ENCODE measurements at regions not wholly inside any gene's neighbourhood (a gene's known extent, or its start where the extent isn't known, plus 50 kb on each side); places are given as distances from the start of the nearest gene placed in this dataset.

DNA sequence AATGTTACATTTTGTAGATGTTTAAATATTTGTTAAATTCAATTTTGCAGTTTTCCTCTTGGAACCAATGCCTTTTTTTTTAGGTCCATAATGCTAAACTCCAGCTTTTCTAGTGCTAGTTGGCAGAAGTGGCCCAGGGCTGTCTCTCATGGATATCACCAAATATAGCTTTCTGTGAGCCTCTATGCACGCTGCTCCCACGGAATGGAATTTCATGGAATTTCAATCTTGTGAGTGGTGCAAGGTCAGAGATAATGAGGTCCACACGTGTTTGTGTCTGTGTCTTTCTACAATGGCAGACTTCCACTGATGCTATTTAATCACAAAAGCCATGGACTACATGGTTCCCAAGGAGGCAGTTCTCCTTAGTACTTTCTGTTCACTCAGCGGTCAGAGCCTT, 191.5 kb upstream of the PARD3B start:
- Histone ChIP-seq H3K9ac (ENCODE audit: insufficient read length, low read depth) (no peak overlapping the region), H3K9me3 (ENCODE audit: insufficient read depth, low read length) (no peaks in the 10 kb centered on the region), H3K4me1 (ENCODE audit: insufficient read depth, insufficient read length) (no peaks in the 10 kb centered on the region), H3K27me3 (ENCODE audit: insufficient read depth, insufficient read length) (no peaks in the 10 kb centered on the region), H3K4me3 (ENCODE audit: insufficient read length, low read depth) (no peak overlapping the region), H3K36me3 (ENCODE audit: insufficient read depth, insufficient read length, low read length) (no peaks in the 10 kb centered on the region)
- DNase-seq (ENCODE audit: low read depth, low spot score): no peak
- TF ChIP-seq ZNF274 (IDR thresholded peaks at IDR 0.05; ENCODE audit: low read depth, low read length) (no peak), YY1 (IDR thresholded peaks at IDR 0.05; ENCODE audit: insufficient read depth, insufficient read length) (no peak), SUZ12 (IDR thresholded peaks at IDR 0.05; ENCODE audit: extremely low read depth, insufficient read depth, insufficient read length) (no peak)

- no peaks in the 10 kb centered on the region for H3K4me1 ChIP-seq (ENCODE audit: insufficient read depth, insufficient read length)
- no peaks in the 10 kb centered on the region for H3K27me3 ChIP-seq (ENCODE audit: insufficient read depth, insufficient read length)
- H3K9ac ChIP-seq (ENCODE audit: insufficient read length, low read depth): no peak overlapping the region
- no peak for DNase-seq (ENCODE audit: low read depth, low spot score)
- no peak overlapping the region for H3K4me3 ChIP-seq (ENCODE audit: insufficient read length, low read depth)
- no peaks in the 10 kb centered on the region for H3K9me3 ChIP-seq (ENCODE audit: insufficient read depth, low read length)
- TF ChIP-seq ZNF274 (IDR thresholded peaks at IDR 0.05; ENCODE audit: low read depth, low read length) (no peak), SUZ12 (IDR thresholded peaks at IDR 0.05; ENCODE audit: extremely low read depth, insufficient read depth, insufficient read length) (no peak), YY1 (IDR thresholded peaks at IDR 0.05; ENCODE audit: insufficient read depth, insufficient read length) (no peak)
- H3K36me3 ChIP-seq (ENCODE audit: insufficient read depth, insufficient read length, low read length): no peaks in the 10 kb centered on the region
Observed at GRCh38 chr2:204354442-204354856, 190.8 kb upstream of the PARD3B start.

DNA sequence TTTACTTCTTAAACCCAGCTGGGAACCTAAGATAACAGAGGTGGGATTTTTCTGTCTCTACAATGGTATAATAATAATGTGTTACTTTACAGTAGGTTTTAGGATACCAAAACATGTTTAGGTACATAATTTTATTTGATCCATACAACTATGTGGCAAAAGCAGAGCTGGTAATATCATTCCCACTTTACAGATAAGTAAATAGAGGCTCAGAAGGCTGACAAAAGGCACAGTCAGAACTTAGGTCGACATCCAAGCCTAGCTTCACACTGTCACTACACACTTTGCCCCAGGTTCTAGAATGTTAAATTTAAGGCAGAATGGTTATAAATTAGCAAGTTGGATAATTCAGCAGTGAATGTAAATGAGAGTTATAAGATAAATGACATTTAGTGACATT, 189.6 kb upstream of the PARD3B start:
- DNase-seq (ENCODE audit: low read depth, low spot score): no peak
- H3K36me3 ChIP-seq (ENCODE audit: insufficient read depth, insufficient read length, low read length): no peaks in the 10 kb centered on the region
- no peak overlapping the region for H3K9ac ChIP-seq (ENCODE audit: insufficient read length, low read depth)
- H3K27me3 ChIP-seq (ENCODE audit: insufficient read depth, insufficient read length): no peaks in the 10 kb centered on the region
- H3K4me3 ChIP-seq (ENCODE audit: insufficient read length, low read depth): no peak overlapping the region
- TF ChIP-seq SUZ12 (IDR thresholded peaks at IDR 0.05; ENCODE audit: extremely low read depth, insufficient read depth, insufficient read length) (no peak), YY1 (IDR thresholded peaks at IDR 0.05; ENCODE audit: insufficient read depth, insufficient read length) (no peak), ZNF274 (IDR thresholded peaks at IDR 0.05; ENCODE audit: low read depth, low read length) (no peak)
- no peaks in the 10 kb centered on the region for H3K4me1 ChIP-seq (ENCODE audit: insufficient read depth, insufficient read length)
- H3K9me3 ChIP-seq (ENCODE audit: insufficient read depth, low read length): no peaks in the 10 kb centered on the region

DNA sequence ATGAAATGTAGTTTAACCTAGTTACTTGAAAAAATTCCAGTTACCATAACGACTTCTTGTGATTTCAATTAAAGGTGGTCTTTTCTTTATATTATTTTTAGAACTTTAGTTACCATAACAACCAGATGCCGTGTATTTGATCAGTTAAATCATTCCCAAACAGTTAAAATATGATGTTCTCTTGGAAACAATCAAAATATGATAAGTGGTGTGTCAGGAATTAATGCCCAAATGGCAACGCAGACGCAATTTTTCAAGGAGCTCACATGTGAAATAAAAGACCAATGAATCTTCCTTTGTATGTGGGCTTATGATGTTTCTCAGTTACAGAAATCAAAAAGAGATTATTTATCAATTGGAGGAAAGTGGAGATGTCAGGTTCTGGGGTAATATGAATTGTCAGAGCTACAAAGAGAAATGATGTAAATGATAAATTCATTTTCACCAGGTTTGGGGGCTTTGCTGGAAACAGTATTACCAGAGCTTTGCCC, 189.1 kb upstream of the PARD3B start:
- Histone ChIP-seq H3K9me3 (ENCODE audit: insufficient read depth, low read length) (no peaks in the 10 kb centered on the region), H3K36me3 (ENCODE audit: insufficient read depth, insufficient read length, low read length) (no peaks in the 10 kb centered on the region), H3K4me1 (ENCODE audit: insufficient read depth, insufficient read length) (no peaks in the 10 kb centered on the region), H3K9ac (ENCODE audit: insufficient read length, low read depth) (no peak overlapping the region), H3K4me3 (ENCODE audit: insufficient read length, low read depth) (no peak overlapping the region), H3K27me3 (ENCODE audit: insufficient read depth, insufficient read length) (no peaks in the 10 kb centered on the region)
- TF ChIP-seq SUZ12 (IDR thresholded peaks at IDR 0.05; ENCODE audit: extremely low read depth, insufficient read depth, insufficient read length): no peak
- no peak for TF ChIP-seq YY1 (IDR thresholded peaks at IDR 0.05; ENCODE audit: insufficient read depth, insufficient read length)
- no peak for TF ChIP-seq ZNF274 (IDR thresholded peaks at IDR 0.05; ENCODE audit: low read depth, low read length)
- no peak for DNase-seq (ENCODE audit: low read depth, low spot score)

DNA sequence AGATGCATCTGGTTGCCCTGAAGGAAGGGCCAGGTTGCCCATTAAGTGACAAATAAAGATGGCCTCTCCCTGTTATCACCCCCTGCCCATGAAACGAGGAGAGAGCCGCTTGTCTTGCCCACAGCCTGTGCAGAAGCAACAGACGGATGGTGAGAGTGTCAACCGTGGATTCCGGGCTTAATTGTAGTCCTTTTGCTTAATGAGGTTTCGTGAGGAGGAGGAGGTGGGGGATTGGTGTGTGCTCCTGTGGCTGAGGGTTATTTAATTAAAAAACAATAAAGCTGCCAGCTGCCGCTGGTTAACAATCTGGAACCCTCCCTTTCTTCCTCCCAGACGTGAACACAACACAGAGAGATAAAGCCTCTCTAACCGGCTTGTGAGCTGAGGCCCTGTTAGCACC, 188.0 kb upstream of the PARD3B start:
- no peak overlapping the region for H3K9ac ChIP-seq (ENCODE audit: insufficient read length, low read depth)
- H3K36me3 ChIP-seq (ENCODE audit: insufficient read depth, insufficient read length, low read length): no peaks in the 10 kb centered on the region
- H3K4me3 ChIP-seq (ENCODE audit: insufficient read length, low read depth): no peak overlapping the region
- H3K27me3 ChIP-seq (ENCODE audit: insufficient read depth, insufficient read length): no peaks in the 10 kb centered on the region
- no peaks in the 10 kb centered on the region for H3K9me3 ChIP-seq (ENCODE audit: insufficient read depth, low read length)
- no peaks in the 10 kb centered on the region for H3K4me1 ChIP-seq (ENCODE audit: insufficient read depth, insufficient read length)
- no peak for DNase-seq (ENCODE audit: low read depth, low spot score)
- TF ChIP-seq SUZ12 (IDR thresholded peaks at IDR 0.05; ENCODE audit: extremely low read depth, insufficient read depth, insufficient read length) (no peak), ZNF274 (IDR thresholded peaks at IDR 0.05; ENCODE audit: low read depth, low read length) (no peak), YY1 (IDR thresholded peaks at IDR 0.05; ENCODE audit: insufficient read depth, insufficient read length) (no peak)

- Histone ChIP-seq H3K4me3 (ENCODE audit: insufficient read length, low read depth) (no peak overlapping the region), H3K4me1 (ENCODE audit: insufficient read depth, insufficient read length) (no peaks in the 10 kb centered on the region), H3K9ac (ENCODE audit: insufficient read length, low read depth) (no peak overlapping the region)
Observed at GRCh38 chr2:204359076-204359475, 186.2 kb upstream of the PARD3B start.

GRCh38 chr2:204360218-204361007, 184.9 kb upstream of the PARD3B start:
- H3K4me1 ChIP-seq (ENCODE audit: insufficient read depth, insufficient read length): no peaks in the 10 kb centered on the region
- H3K9ac ChIP-seq (ENCODE audit: insufficient read length, low read depth): no peak overlapping the region
- H3K9me3 ChIP-seq (ENCODE audit: insufficient read depth, low read length): no peaks in the 10 kb centered on the region
- no peak for DNase-seq (ENCODE audit: low read depth, low spot score)
- H3K4me3 ChIP-seq (ENCODE audit: insufficient read length, low read depth): no peak overlapping the region
- H3K27me3 ChIP-seq (ENCODE audit: insufficient read depth, insufficient read length): no peaks in the 10 kb centered on the region
- TF ChIP-seq YY1 (IDR thresholded peaks at IDR 0.05; ENCODE audit: insufficient read depth, insufficient read length) (no peak), SUZ12 (IDR thresholded peaks at IDR 0.05; ENCODE audit: extremely low read depth, insufficient read depth, insufficient read length) (no peak), ZNF274 (IDR thresholded peaks at IDR 0.05; ENCODE audit: low read depth, low read length) (no peak)
- no peaks in the 10 kb centered on the region for H3K36me3 ChIP-seq (ENCODE audit: insufficient read depth, insufficient read length, low read length)

More at GRCh38 chr2:204359076-204359475, 186.2 kb upstream of the PARD3B start:
- no peaks in the 10 kb centered on the region for H3K9me3 ChIP-seq (ENCODE audit: insufficient read depth, low read length)
- TF ChIP-seq YY1 (IDR thresholded peaks at IDR 0.05; ENCODE audit: insufficient read depth, insufficient read length): no peak
- no peak for TF ChIP-seq SUZ12 (IDR thresholded peaks at IDR 0.05; ENCODE audit: extremely low read depth, insufficient read depth, insufficient read length)
- TF ChIP-seq ZNF274 (IDR thresholded peaks at IDR 0.05; ENCODE audit: low read depth, low read length): no peak
- DNase-seq (ENCODE audit: low read depth, low spot score): no peak
- no peaks in the 10 kb centered on the region for H3K27me3 ChIP-seq (ENCODE audit: insufficient read depth, insufficient read length)
- H3K36me3 ChIP-seq (ENCODE audit: insufficient read depth, insufficient read length, low read length): no peaks in the 10 kb centered on the region

Data from NT2/D1 (cell line).